GM19395 (cell line): ENCODE measurements at regions not wholly inside any gene's neighbourhood (a gene's known extent, or its start where the extent isn't known, plus 50 kb on each side); places are given as distances from the start of the nearest gene placed in this dataset.
A peak's percentile ranks its signal among the peaks of the same experiment; 100 is the strongest.

ENCODE experiments used
- ATAC-seq: cut with Tn5 transposase; IDR thresholded peaks from one replicate; pipeline ENCODE4 v1.9.1; 2021; ENCODE audit warnings: mild to moderate bottlenecking, moderate library complexity; ENCODE audit not compliant: unreplicated experiment

DNA sequence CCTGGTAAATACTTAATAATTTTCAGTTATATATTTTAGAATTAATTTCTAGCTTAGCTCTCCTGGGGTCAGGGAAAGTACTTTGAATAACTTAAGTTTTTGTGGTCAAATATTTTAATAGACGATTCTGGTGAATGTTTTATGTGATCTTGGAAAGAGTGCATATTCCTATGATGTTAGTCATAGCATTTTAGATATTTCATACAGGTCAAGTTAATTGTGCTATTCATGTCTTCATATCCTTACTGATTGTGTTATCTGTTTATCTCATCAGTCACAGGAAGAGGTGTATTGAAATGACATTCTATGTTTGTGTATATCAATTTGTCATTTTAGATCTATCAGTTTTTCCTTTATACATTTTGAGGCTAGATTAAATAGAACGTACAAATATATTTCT lies 576.2 kb downstream of the CPS1 start:
- no peak for ATAC-seq

GRCh38 chr2:211133766-211134165 lies 577.4 kb downstream of the CPS1 start:
- no peak for ATAC-seq

- ATAC-seq: no peak
These were observed 582.2 kb downstream of the CPS1 start for GRCh38 chr2:211138551-211138950.

- ATAC-seq: no peak
These were observed 585.2 kb downstream of the CPS1 start for GRCh38 chr2:211141646-211142045.

DNA sequence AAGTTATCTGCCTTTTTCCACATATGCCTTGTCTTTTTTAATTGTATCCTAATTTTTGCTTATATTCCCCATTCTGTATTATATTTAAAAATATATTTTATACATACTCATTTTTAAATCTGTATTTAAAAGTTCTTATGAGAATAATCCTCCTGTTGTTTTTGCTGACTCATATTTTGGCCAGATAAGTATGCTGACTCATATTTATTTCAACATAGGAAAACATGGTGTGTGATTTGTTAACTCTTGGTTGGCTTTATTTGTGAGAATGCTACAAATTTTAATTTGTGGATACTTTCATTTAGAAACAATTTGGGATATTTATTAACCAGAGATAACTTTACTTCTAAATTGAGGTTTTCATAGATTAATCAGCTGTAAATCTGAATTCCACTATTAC lies 587.7 kb downstream of the CPS1 start:
- no peak for ATAC-seq

- ATAC-seq: no peak
These were observed 588.7 kb downstream of the CPS1 start for GRCh38 chr2:211144974-211145665.

GRCh38 chr2:211149731-211150130 lies 593.3 kb downstream of the CPS1 start:
- no peak for ATAC-seq

GRCh38 chr2:211157211-211157610 lies 600.8 kb downstream of the CPS1 start:
- no peak for ATAC-seq

DNA sequence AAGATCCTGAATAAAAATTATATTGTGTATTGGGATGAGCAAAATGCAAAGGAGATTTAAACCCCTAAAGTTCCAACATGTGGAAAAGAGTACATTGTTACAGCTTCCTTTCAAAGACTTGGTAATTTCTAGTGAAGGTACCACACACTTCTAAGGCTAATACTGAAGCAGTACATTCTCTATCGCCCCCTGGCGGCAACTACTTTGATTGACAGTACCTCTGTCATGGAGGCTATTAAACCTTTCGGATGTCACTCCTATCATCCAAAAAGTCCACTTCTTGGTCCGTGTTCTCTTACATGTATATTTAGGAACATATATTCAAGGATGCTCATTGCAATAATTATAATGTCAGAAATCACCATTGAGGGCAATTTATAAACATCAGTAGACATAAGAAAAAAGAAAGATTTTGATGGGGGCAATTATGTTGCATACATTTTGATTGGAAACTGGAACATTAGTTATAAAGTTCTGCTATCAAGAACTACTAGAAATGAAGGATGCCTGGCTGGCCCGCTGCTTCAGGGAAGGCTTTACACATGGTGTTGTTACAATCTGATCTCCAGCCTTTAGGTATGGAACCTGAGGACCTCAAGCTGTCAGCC lies 601.6 kb downstream of the CPS1 start:
- peak; percentile 99 for ATAC-seq

GRCh38 chr2:211159972-211160371 lies 603.6 kb downstream of the CPS1 start:
- no peak for ATAC-seq

- no peak for ATAC-seq
These were observed 604.8 kb downstream of the CPS1 start for GRCh38 chr2:211161236-211161635.

DNA sequence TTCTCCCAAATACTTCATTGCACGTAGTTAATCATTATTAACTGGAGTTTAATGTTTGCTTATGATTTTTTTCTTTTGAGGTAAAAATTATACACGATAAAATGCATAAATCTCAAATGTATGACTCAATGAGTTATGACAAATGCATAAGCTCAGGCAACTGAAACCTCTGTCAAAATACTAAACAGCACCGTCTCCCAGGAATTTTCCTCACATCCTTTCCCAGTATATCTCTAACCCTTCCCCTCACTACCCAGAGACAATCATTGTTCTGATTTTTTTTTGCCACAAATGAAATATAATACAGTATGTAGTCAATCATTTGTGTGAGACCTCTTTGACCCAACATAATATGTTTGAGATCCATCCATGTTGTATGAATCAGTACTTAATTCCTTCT lies 606.5 kb downstream of the CPS1 start:
- ATAC-seq: no peak

- no peak for ATAC-seq
These were observed 614.4 kb downstream of the CPS1 start for GRCh38 chr2:211170843-211171242.

DNA sequence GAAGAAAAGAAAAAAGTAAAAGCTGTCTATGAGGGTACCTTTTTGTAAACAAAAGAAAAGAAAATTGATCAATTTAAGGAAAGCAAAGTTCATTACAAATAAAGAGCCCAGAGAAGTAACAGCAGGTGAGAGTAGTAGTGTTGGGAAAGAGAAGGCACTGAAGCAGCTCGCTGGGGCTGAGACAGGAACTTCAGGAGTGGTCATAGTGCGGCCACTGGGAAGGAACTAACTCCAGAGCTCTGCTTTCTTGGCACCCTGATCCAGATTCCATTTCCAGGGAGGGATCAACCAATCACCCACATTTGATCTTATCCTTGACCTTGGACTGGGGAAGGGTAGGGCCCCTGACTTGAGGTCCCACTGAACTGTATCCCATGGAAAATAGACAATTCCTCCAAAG lies 617.6 kb downstream of the CPS1 start:
- no peak for ATAC-seq

- ATAC-seq: no peak
These were observed 618.2 kb downstream of the CPS1 start for GRCh38 chr2:211174631-211175030.

- no peak for ATAC-seq
These were observed 619.6 kb downstream of the CPS1 start for GRCh38 chr2:211175956-211176355.

DNA sequence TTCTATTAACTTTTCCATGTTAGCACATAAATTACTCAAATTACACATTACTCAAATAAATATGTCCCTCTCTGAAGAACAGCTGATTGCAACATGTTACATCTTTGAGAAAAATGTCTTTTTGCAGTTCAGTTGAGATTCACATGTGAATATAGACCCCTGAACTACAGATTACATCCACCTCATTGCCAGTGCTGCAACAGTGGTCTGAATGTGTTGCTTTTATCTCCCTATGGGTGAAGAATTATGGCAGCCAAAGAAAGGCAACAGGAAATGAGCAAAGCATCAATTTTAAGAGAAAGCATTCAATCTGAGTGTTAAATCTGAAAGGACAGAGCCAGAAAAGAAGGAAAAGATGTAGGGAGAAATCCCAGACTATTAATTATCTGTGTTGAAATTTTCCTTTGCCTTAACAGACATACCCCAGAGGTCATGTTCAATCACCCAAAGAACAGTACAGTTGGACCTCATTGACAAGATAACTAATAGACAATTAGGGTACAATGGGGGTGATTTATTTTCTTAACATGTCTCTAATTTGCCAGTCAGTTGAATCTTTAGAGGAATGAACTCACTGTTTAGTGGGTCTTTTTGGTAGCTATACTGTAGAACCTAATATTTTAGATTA lies 620.2 kb downstream of the CPS1 start:
- ATAC-seq: no peak

- no peak for ATAC-seq
These were observed 625.2 kb downstream of the CPS1 start for GRCh38 chr2:211181626-211182025.

- no peak for ATAC-seq
These were observed 631.2 kb downstream of the CPS1 start for GRCh38 chr2:211187602-211188001.

DNA sequence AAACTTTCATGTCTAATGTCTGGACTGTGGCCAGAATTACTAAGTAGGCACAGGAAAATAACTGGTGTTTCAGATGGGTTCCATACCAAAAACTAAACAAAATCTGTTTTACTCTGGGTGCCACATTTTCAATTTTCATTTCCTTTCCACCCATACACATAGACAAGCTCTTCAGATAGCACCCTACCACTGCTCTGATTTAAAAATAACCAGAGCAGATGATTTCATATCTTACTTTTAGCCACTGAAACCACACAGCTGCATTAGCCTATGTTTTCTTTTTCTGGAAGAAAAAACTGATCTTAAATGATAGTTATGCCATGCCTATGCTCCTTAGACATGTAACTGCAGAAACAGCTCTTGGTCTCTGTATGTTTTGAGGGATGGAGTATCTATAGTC lies 647.6 kb downstream of the CPS1 start:
- peak; percentile 83 for ATAC-seq

DNA sequence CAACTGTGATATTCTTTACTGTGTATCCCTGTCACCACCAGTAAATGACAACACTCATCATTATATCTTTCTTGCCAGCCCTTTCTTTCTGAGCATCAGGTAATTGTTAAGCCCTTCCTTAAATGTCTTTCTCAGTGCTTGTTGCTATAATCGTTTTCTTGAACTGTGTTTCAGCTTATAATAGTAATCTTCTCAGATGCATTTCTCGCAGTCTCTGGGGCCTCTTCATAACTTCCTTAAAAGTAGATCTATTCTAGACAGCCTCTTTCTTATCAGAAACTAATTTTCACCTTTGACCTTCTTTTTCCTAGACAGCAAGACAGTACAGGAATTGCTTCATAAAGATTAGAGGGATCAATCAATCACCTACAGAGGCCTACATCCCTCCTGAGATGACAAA lies 648.1 kb downstream of the CPS1 start:
- peak; percentile 23 for ATAC-seq

GRCh38 chr2:211204902-211205301 lies 648.5 kb downstream of the CPS1 start:
- ATAC-seq: no peak
